OCI-LY1 (cell line): ENCODE measurements at regions not wholly inside any gene's neighbourhood (a gene's known extent, or its start where the extent isn't known, plus 50 kb on each side); places are given as distances from the start of the nearest gene placed in this dataset.

Experiments
- CTCF ChIP-seq: fragments of 200-600 bp; sonication (generic), shearing (Covaris generic); IDR thresholded peaks from 2 replicates; pipeline ENCODE4 v1.5.1; 2017; ENCODE audit warnings: mild to moderate bottlenecking, antibody characterized with exemption, low read length, moderate library complexity, mixed read lengths
- EZH2 ChIP-seq: fragments of 200-600 bp; sonication (generic), shearing (Covaris generic); IDR thresholded peaks from 2 replicates; pipeline ENCODE4 v1.8.0; 2017; ENCODE audit warnings: borderline replicate concordance, mixed run types, mild to moderate bottlenecking, antibody characterized with exemption, low read length, moderate library complexity, mixed read lengths

GRCh38 chr13:62292714-62293480 is 877.2 kb upstream of the PCDH20 start:
- TF ChIP-seq EZH2 (no peak), CTCF (no peak)
